Transverse colon (tissue), 4 donors: ENCODE measurements at regions not wholly inside any gene's neighbourhood (a gene's known extent, or its start where the extent isn't known, plus 50 kb on each side); places are given as distances from the start of the nearest gene placed in this dataset.

Experiments used
- DNase-seq: peaks from one replicate; pipeline ENCODE4 v3.0.0-alpha.2; 2019
- H3K27ac ChIP-seq, 4 donors: fragments of 200-600 bp; sonication (generic); 2 replicates each; pipeline ENCODE4 v1.5.1; 2016 to 2018; ENCODE audit warnings: inconsistent platforms in 4 of 4
- H3K27me3 ChIP-seq: fragments of 200-600 bp; sonication (generic); 2 replicates; pipeline ENCODE4 v1.5.1; 2017; ENCODE audit warnings: inconsistent platforms
- H3K36me3 ChIP-seq, 4 donors: fragments of 200-600 bp; sonication (generic); 2 replicates each; pipeline ENCODE4 v1.5.1; 2017 to 2019; ENCODE audit warnings: inconsistent platforms in 4 of 4
- H3K4me1 ChIP-seq, 4 donors: fragments of 200-600 bp; sonication (generic); 2 replicates each; pipeline ENCODE4 v1.5.1; 2017 to 2020; ENCODE audit warnings: inconsistent platforms in 4 of 4
- H3K4me3 ChIP-seq, 4 donors: fragments of 200-600 bp; sonication (generic); 1 replicate in 1 of 4; 2 replicates in 3 of 4; pipeline versions ENCODE4 v1.5.1 to v1.6.1; 2017 to 2019; ENCODE audit warnings: inconsistent platforms in 4 of 4
- H3K9me3 ChIP-seq, 2 donors: fragments of 200-600 bp; sonication (generic); 2 replicates each; pipeline ENCODE4 v1.5.1; 2017 to 2019; ENCODE audit warnings: inconsistent platforms in 2 of 2
- EP300 ChIP-seq: sonication (generic); formaldehyde crosslinking; IDR thresholded peaks from one replicate; pipeline ENCODE4 v1.6.1; 2017; ENCODE audit warnings: antibody characterized with exemption, low read depth
- POLR2A ChIP-seq: fragments of 450-650 bp; IDR thresholded peaks from one replicate; pipeline ENCODE4 v1.6.1; 2016; ENCODE audit warnings: antibody characterized with exemption, mild to moderate bottlenecking, moderate library complexity
- POLR2AphosphoS5 ChIP-seq, 3 donors: sonication (generic); formaldehyde crosslinking; IDR thresholded peaks; one replicate each; pipeline ENCODE4 v1.6.1; 2016; ENCODE audit warnings: antibody characterized with exemption in 3 of 3
- WGBS, 2 donors: methylation state at CpG; one replicate each; pipeline ENCODE4 v1.1.5; 2018; ENCODE audit warnings: low coverage in 1 of 2; 5-methylcytosine and 5-hydroxymethylcytosine counted together
- in situ Hi-C, 4 donors: fragments of 200-750 bp; cut with MboI; loops; one replicate each; pipeline versions ENCODE4 v1.15.0 to v1.15.1; 2017; ENCODE audit warnings: low sequenced_read_pairs in 3 of 4, low pct_ligation_motif_present in 1 of 4, low pct_unique_long_range_greater_than_20kb in 1 of 4
- intact Hi-C: fragments of 100-400 bp; cut with DNase I; formaldehyde crosslinking; loops from one replicate; pipeline ENCODE4 v1.15.1; 2023; ENCODE audit warnings: low total_unique reads
- TF ChIP-seq, protein P1 (sequence below), 5 experiments: fragments of 200-600 bp in 3 of 5; fragments of 450-650 bp in 2 of 5; sonication (generic) in 3 of 5; IDR thresholded peaks; 1 replicate in 2 of 5; 2 replicates in 3 of 5; pipeline ENCODE4 v1.5.1; 2016 to 2017; ENCODE audit warnings: antibody characterized with exemption in 5 of 5, inconsistent platforms in 3 of 5, mild to moderate bottlenecking in 2 of 5, moderate library complexity in 1 of 5

DNA sequence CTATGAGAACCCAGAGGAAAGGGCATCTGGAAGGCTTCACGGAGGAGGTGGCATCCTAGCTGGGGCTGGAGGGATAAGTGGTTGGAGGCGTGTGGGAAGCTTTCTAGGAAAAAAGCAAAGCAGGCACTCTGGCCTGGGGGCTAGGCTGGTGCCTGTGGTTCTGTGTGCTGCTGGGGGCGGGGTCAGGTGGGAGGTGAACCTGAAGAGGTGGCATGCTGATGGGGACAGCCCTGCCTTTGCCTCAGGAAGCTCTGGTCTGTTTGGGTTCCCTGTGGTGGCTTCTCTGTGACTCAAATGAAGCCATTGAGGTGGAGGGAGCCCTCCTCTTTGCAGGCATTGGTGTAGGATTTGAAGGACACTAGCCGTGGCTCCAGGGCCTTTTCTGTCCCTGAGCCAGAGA lies 221.6 kb upstream of the POU3F1 start:
- TF ChIP-seq, protein P1, sequence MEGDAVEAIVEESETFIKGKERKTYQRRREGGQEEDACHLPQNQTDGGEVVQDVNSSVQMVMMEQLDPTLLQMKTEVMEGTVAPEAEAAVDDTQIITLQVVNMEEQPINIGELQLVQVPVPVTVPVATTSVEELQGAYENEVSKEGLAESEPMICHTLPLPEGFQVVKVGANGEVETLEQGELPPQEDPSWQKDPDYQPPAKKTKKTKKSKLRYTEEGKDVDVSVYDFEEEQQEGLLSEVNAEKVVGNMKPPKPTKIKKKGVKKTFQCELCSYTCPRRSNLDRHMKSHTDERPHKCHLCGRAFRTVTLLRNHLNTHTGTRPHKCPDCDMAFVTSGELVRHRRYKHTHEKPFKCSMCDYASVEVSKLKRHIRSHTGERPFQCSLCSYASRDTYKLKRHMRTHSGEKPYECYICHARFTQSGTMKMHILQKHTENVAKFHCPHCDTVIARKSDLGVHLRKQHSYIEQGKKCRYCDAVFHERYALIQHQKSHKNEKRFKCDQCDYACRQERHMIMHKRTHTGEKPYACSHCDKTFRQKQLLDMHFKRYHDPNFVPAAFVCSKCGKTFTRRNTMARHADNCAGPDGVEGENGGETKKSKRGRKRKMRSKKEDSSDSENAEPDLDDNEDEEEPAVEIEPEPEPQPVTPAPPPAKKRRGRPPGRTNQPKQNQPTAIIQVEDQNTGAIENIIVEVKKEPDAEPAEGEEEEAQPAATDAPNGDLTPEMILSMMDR (IDR thresholded peaks at IDR 0.05), result no peak
- TF ChIP-seq POLR2A, result no peak
- TF ChIP-seq EP300, result no peak
- TF ChIP-seq POLR2AphosphoS5 (IDR thresholded peaks at IDR 0.05), result no peak
- in situ Hi-C loops, result no loop called here
- H3K36me3 ChIP-seq, result no peaks in the 10 kb centered on the region
- no peak overlapping the region for H3K27ac ChIP-seq
- no peak overlapping the region for H3K4me3 ChIP-seq
- 61 to 62% methylated on average over 2 to 4 of the region's 4 CpGs for WGBS, 2 donors
- peaks cover 0 to 8% (median 3%) of the 10 kb centered on the region in 4 donors for H3K4me1 ChIP-seq
- no peaks in the 10 kb centered on the region for H3K9me3 ChIP-seq
- no peak for DNase-seq
- intact Hi-C loops, result no loop called here
- no peaks in the 10 kb centered on the region for H3K27me3 ChIP-seq

DNA sequence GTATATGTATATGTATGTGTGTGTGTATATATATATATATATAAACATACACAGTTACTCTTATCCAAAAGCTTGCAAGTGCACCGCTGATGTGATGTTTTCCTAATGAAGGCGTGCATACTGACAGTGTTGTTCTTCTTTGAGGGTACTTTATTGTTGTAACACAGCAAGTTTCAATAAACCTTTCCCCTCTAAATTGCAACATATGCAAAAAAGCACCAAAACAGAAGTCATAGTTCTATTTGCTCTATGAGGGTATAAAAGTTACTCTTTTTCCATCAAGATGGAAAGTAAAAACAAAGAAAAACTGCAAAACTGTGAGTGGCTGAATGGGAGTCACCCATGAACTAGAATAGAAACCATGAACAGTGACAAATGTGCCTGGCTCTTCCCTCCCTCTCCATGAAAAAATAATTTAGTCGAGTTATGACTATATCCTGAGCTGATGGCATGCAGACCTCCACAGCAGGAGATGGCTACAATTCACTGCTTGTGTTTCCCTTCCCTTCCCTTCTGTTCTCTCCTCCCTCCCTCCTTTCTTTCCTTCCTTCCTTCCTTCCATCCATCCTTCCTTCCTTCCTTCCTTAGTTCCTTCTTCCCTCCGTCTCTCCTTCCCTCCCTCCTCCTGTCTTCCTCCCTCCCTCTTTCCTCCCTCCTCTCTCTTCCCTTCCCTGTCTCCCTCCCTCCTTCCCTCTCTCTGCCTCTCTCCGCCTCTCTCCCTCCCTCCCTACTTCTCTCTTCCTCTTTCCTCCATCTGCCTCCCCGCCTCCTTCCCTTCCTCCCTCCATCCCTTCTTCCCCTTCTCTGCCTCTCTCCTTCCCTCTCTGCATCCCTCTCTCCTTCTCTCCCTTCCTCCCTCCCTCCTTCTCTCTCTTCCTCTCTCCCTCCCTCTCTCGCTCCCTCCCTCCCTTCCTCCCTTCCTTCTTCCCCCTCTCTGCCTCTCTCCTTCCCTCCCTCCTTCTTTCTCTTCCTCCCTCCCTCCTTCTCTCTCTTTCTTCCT lies 220.7 kb upstream of the POU3F1 start:
- no peaks in the 10 kb centered on the region for H3K27me3 ChIP-seq
- DNase-seq, result no peak
- H3K4me3 ChIP-seq, result no peak overlapping the region
- no peaks in the 10 kb centered on the region for H3K9me3 ChIP-seq
- intact Hi-C loops (no loop called here), in situ Hi-C loops (no loop called here)
- peaks cover 0 to 8% (median 3%) of the 10 kb centered on the region in 4 donors for H3K4me1 ChIP-seq
- H3K36me3 ChIP-seq, result no peaks in the 10 kb centered on the region
- WGBS, 2 donors, result 75 to 86% methylated on average over 7 of the region's 7 CpGs
- peak overlapping the region in 1 of 4 donors; percentile 59 for H3K27ac ChIP-seq
- no peak for TF ChIP-seq POLR2A
- TF ChIP-seq EP300, result no peak
- no peak for TF ChIP-seq POLR2AphosphoS5 (IDR thresholded peaks at IDR 0.05)
- TF ChIP-seq, protein P1 (IDR thresholded peaks at IDR 0.05), result no peak

- H3K9me3 ChIP-seq, result no peaks in the 10 kb centered on the region
- H3K4me1 ChIP-seq, result peaks cover 0 to 8% (median 3%) of the 10 kb centered on the region in 4 donors
- WGBS, 2 donors, result 37 to 67% methylated on average over 5 of the region's 5 CpGs
- H3K36me3 ChIP-seq, result no peaks in the 10 kb centered on the region
- peak; percentile 84 for DNase-seq
- peaks cover 2% of the 10 kb centered on the region for H3K27me3 ChIP-seq
- peak overlapping the region in 2 of 4 donors; percentile 47 to 59 for H3K27ac ChIP-seq
- H3K4me3 ChIP-seq, result no peak overlapping the region
- in situ Hi-C loops, result no loop called here
- intact Hi-C loops, result no loop called here
- TF ChIP-seq, protein P1 (IDR thresholded peaks at IDR 0.05), result no peak
- no peak for TF ChIP-seq POLR2A
- TF ChIP-seq EP300, result no peak
- TF ChIP-seq POLR2AphosphoS5 (IDR thresholded peaks at IDR 0.05), result no peak
Measured at GRCh38 chr1:38266197-38266520, 219.6 kb upstream of the POU3F1 start.

- Histone ChIP-seq H3K4me1 (peaks cover 0 to 8% (median 3%) of the 10 kb centered on the region in 4 donors), H3K4me3 (no peak overlapping the region), H3K36me3 (no peaks in the 10 kb centered on the region), H3K27ac (peak overlapping the region in 2 of 4 donors; percentile 21 to 25), H3K27me3 (peaks cover 8% of the 10 kb centered on the region), H3K9me3 (no peaks in the 10 kb centered on the region)
- TF ChIP-seq, protein P1 (IDR thresholded peaks at IDR 0.05), result no peak
- no peak for TF ChIP-seq EP300
- TF ChIP-seq POLR2AphosphoS5 (IDR thresholded peaks at IDR 0.05), result no peak
- TF ChIP-seq POLR2A, result no peak
- in situ Hi-C loops, result no loop called here
- WGBS, 2 donors, result 74 to 100% methylated on average over 1 to 15 of the region's 15 CpGs
- no peak for DNase-seq
- intact Hi-C loops, result no loop called here
Measured at GRCh38 chr1:38265293-38266196, 219.0 kb upstream of the POU3F1 start.
